Activated CD8-positive, alpha-beta memory T cell treated with anti-CD3 and anti-CD28 coated beads for 36 hours (primary cell): ENCODE measurements at regions not wholly inside any gene's neighbourhood (a gene's known extent, or its start where the extent isn't known, plus 50 kb on each side); places are given as distances from the start of the nearest gene placed in this dataset.

ENCODE experiments used
- CTCF ChIA-PET: fragments of 350-600 bp; sonication (Branson Sonifier 250); formaldehyde crosslinking; loops from one replicate; lab custom pipeline; 2021; ENCODE audit warnings: antibody characterized with exemption; lab: Charles Lee
- POLR2A ChIA-PET: fragments of 350-600 bp; sonication (Branson Sonifier 250); formaldehyde crosslinking; loops from one replicate; lab custom pipeline; 2021; ENCODE audit warnings: antibody characterized with exemption; lab: Charles Lee

GRCh38 chr2:13021470-13021957 lies 304.8 kb downstream of the TRIB2 start:
- ChIA-PET POLR2A (no interaction called here), CTCF (no interaction called here)

GRCh38 chr2:13030606-13031005 lies 313.9 kb downstream of the TRIB2 start:
- ChIA-PET CTCF (no interaction called here), POLR2A (no interaction called here)

GRCh38 chr2:13034861-13035260 lies 318.1 kb downstream of the TRIB2 start:
- POLR2A ChIA-PET, result no interaction called here
- CTCF ChIA-PET, result no interaction called here

- POLR2A ChIA-PET, result no interaction called here
- CTCF ChIA-PET, result no interaction called here
Measured at GRCh38 chr2:13035866-13036265, 319.1 kb downstream of the TRIB2 start.

- ChIA-PET POLR2A (no interaction called here), CTCF (no interaction called here)
Measured at GRCh38 chr2:13040043-13040442, 323.3 kb downstream of the TRIB2 start.

DNA sequence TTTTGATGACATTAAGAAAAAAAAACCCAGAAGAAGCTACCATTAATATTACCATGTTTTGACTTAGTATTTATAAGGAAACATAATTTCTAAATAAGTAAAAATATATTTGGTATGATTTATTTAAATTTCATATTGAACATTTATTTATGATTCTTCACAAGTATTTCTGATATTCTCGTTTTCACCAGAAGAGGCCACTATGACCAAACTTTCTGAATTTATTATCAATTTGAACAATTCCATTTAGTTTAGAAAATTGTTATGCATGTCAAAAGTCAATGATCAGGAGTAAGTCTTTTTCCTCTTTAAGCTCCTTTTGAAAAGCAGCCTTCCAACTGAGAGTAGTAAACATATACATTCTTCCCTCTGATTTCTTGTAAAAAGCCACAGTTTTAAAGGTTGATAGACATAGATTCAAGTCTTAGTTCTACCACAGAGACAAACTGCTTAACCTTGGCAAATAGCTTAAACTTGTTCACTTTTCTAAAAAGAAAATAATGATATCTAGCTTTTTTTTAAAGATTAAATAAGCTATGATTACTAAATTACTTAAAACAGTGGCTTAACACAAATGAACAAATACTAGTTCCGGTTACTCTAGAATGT lies 329.9 kb downstream of the TRIB2 start:
- CTCF ChIA-PET, result interaction anchor here (0.6 kb wide), 1 partner anchor 364 kb away, joined by 3 read pairs; no protein-coding TSS in a partner anchor
- POLR2A ChIA-PET, result no interaction called here

DNA sequence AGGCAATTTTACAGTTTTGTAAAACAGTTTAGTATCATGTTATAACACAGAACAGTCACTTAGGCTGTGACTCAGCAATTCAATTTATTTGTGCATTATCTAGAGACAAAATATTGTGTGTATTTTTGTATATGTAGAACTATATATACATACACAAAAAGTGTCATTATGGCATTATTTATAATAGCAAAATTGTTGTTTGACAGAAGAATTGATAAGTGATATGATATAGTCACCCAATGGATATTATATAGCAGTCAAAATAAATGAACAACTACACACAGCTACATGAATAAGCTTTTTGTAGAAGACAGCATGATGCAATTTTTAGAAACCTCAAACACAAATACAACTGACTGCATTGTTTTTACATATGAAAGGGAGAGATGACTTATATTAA lies 334.0 kb downstream of the TRIB2 start:
- ChIA-PET CTCF (no interaction called here), POLR2A (no interaction called here)

- ChIA-PET CTCF (no interaction called here), POLR2A (no interaction called here)
Measured at GRCh38 chr2:13052547-13052946, 335.8 kb downstream of the TRIB2 start.

- POLR2A ChIA-PET, result no interaction called here
- CTCF ChIA-PET, result no interaction called here
Measured at GRCh38 chr2:13056259-13056843, 339.6 kb downstream of the TRIB2 start.

- POLR2A ChIA-PET, result no interaction called here
- CTCF ChIA-PET, result no interaction called here
Measured at GRCh38 chr2:13057671-13058070, 340.9 kb downstream of the TRIB2 start.

- CTCF ChIA-PET, result no interaction called here
- POLR2A ChIA-PET, result no interaction called here
Measured at GRCh38 chr2:13066676-13067075, 349.9 kb downstream of the TRIB2 start.

DNA sequence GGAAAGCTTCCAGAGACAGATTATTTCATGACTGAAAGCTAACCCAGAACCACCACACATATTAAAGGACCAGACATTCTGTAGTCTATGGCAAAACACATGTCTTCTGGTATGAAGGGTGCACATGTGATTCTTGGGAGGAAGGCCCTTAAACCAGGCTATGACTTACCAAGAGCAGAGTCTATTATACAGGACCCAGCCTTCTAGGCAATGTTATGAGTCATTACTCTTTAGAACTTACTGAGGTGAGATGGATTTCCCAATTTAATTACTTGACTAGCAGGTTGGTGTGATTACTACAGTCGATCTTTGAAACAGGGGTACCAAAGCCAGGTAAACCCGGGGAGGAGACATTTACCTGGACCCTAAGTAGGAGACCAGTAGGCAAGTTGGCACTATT lies 350.8 kb downstream of the TRIB2 start:
- CTCF ChIA-PET, result no interaction called here
- POLR2A ChIA-PET, result no interaction called here

- ChIA-PET POLR2A (no interaction called here), CTCF (no interaction called here)
Measured at GRCh38 chr2:13089971-13090370, 373.2 kb downstream of the TRIB2 start.

- ChIA-PET CTCF (no interaction called here), POLR2A (no interaction called here)
Measured at GRCh38 chr2:13091455-13091854, 374.7 kb downstream of the TRIB2 start.

DNA sequence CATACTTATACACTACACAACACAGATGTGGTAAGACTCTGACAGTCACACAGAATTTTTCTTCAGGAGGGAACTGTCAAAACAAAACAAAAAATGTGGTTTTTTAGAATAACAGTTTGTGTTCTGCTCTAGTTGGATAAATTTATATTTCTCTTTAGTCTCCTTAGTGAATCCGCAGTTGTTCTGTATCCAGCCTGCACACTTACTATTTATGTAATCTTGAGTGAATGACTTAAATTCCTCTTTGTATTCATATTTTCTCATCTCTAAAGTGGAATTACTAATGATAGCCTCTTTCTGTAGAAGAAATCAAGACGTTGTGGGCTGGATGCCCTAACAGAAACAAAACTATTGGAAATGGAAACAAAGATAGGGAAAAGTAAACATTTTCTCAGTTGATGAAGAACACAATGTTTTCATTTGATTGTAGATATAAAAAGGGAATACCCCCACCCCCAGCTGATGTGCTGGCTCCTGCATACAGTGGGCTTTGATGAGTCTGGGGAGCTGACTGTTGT lies 375.2 kb downstream of the TRIB2 start:
- ChIA-PET POLR2A (no interaction called here), CTCF (no interaction called here)

GRCh38 chr2:13093416-13093991 lies 376.8 kb downstream of the TRIB2 start:
- POLR2A ChIA-PET, result no interaction called here
- CTCF ChIA-PET, result no interaction called here

DNA sequence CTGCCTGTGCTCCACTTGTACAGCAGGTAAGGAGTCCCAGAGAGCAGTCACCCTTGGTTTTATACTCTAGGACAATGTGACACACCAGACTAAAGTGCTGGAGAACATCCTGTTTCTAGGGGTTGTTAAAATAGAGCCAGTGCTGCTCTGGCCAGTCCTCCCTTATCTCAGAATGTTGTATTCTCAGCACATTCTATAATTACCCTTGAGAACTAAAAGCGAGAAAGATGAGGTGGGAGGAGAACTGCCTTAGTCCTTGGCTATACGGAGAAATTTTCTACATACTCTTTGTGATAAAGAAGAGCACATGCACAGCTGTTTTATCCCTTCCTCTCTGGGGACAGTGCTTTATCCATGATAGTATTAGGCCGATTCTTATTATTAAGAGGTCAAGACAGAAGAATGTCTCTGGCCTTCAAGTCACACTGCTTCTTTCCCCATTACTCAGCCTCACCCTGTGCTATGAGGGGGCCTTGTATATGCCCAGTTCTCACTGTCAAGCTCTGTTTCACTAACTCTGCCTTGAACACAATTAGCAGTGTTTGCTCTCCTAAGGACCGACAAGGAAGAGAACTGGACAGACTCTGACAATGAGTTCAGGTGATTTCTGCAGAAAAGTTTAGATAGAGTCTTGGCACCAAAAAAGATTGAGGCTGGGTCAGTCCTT lies 385.8 kb downstream of the TRIB2 start:
- ChIA-PET CTCF (no interaction called here), POLR2A (no interaction called here)

DNA sequence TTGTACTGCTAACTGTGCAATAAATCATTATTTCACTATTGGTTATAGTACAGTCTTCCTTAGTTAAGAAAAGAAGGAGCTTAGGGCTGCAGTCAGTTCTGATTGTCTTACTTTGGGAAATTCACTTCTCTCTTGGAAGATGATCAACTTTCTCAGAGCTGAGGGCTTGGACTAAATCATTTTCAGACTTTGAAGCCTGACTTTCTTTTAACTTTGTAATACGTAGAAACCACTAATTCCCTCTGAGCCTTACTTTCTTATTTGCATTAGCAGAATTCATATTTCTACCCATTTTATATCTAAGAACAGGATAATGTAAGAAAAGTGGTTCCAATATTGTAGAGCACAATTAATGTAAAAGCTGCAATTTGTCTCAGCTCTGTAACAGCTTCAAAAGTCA lies 386.4 kb downstream of the TRIB2 start:
- ChIA-PET CTCF (no interaction called here), POLR2A (no interaction called here)

DNA sequence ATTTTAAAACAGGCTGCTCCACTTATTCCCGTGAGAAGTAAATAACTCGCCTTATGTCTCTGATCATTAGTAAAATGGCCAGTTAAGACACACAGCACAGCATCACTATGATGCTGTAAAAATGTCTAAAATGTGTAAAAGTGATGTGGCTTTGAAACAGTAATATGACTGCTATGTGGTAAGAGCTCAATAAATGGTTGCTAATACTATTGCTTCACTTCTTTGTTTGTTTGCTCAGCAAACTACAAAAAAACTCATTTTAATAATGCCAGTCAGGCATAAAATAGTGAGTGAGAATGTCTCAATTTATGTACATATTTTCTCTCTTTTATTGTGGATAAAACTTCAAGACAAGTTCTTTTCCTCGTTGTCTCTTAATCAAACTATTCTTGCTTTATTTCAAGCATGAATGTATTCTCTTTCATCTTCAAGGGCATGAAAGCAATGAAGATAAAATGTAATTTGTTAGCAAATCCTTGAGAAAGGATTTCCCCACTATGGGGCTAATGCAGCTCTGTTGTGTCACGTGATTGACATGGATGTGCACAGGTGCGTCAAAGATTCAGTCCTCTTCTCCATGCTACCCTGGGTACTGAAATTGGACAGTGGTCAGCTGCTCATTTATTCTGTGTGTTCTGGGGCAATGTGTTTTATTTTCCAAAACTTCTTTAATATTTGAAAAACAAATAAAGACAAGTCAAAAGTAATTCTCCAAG lies 387.2 kb downstream of the TRIB2 start:
- CTCF ChIA-PET, result no interaction called here

GRCh38 chr2:13104723-13105122 lies 388.0 kb downstream of the TRIB2 start:
- ChIA-PET CTCF (no interaction called here), POLR2A (no interaction called here)

More for the DNA sequence above, 387.2 kb downstream of the TRIB2 start:
- POLR2A ChIA-PET, result no interaction called here
